OCI-LY1 (cell line): ENCODE measurements at regions not wholly inside any gene's neighbourhood (a gene's known extent, or its start where the extent isn't known, plus 50 kb on each side); places are given as distances from the start of the nearest gene placed in this dataset.

Source experiments
- EZH2 ChIP-seq: fragments of 200-600 bp; sonication (generic), shearing (Covaris generic); IDR thresholded peaks from 2 replicates; pipeline ENCODE4 v1.8.0; 2017; ENCODE audit warnings: borderline replicate concordance, mixed run types, mild to moderate bottlenecking, antibody characterized with exemption, low read length, moderate library complexity, mixed read lengths
- TF ChIP-seq, protein P1 (sequence below): fragments of 200-600 bp; sonication (generic), shearing (Covaris generic); IDR thresholded peaks from 2 replicates; pipeline ENCODE4 v1.5.1; 2017; ENCODE audit warnings: mild to moderate bottlenecking, antibody characterized with exemption, low read length, moderate library complexity, mixed read lengths

DNA sequence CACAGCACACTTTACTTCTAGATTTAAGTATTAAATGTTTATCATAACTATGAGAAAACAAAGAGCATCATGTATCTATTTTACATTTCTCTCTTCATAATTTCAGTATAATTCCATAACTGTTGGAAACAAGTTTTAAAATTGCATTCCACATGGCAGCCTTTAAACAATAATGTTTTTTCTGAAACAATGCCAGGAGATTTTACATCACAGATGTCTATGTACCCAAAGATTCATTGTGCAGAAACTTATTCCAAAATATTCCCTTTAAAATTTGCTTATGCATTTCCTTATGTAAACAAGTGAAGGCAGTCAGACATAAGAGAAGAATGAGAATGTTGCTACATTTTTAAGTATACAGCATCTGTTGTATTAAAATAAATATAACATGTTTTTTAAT lies 324.9 kb upstream of the COL8A1 start:
- TF ChIP-seq, protein P1, sequence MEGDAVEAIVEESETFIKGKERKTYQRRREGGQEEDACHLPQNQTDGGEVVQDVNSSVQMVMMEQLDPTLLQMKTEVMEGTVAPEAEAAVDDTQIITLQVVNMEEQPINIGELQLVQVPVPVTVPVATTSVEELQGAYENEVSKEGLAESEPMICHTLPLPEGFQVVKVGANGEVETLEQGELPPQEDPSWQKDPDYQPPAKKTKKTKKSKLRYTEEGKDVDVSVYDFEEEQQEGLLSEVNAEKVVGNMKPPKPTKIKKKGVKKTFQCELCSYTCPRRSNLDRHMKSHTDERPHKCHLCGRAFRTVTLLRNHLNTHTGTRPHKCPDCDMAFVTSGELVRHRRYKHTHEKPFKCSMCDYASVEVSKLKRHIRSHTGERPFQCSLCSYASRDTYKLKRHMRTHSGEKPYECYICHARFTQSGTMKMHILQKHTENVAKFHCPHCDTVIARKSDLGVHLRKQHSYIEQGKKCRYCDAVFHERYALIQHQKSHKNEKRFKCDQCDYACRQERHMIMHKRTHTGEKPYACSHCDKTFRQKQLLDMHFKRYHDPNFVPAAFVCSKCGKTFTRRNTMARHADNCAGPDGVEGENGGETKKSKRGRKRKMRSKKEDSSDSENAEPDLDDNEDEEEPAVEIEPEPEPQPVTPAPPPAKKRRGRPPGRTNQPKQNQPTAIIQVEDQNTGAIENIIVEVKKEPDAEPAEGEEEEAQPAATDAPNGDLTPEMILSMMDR: no peak
- TF ChIP-seq EZH2: no peak
